GM18498 (cell line): ENCODE measurements at regions not wholly inside any gene's neighbourhood (a gene's known extent, or its start where the extent isn't known, plus 50 kb on each side); places are given as distances from the start of the nearest gene placed in this dataset.

Source experiments
- ATAC-seq: cut with Tn5 transposase; IDR thresholded peaks from one replicate; pipeline ENCODE4 v1.9.1; 2021; ENCODE audit warnings: mild to moderate bottlenecking, moderate library complexity; ENCODE audit not compliant: unreplicated experiment

GRCh38 chr4:143055997-143056396, 128.7 kb upstream of the USP38 start:
- no peak for ATAC-seq

GRCh38 chr4:143071351-143071750, 113.4 kb upstream of the USP38 start:
- ATAC-seq = no peak

GRCh38 chr4:143076723-143077122, 108.0 kb upstream of the USP38 start:
- ATAC-seq = no peak

- ATAC-seq = no peak
Observed at GRCh38 chr4:143082701-143083100, 102.0 kb upstream of the USP38 start.

GRCh38 chr4:143083756-143084472, 100.8 kb upstream of the USP38 start:
- no peak for ATAC-seq

- ATAC-seq = no peak
Observed at GRCh38 chr4:143084566-143084965, 100.2 kb upstream of the USP38 start.

- ATAC-seq = no peak
Observed at GRCh38 chr4:143085224-143085623, 99.5 kb upstream of the USP38 start.

GRCh38 chr4:143085659-143086058, 99.1 kb upstream of the USP38 start:
- ATAC-seq = no peak

- no peak for ATAC-seq
Observed at GRCh38 chr4:143089291-143089690, 95.4 kb upstream of the USP38 start.

- no peak for ATAC-seq
Observed at GRCh38 chr4:143089847-143090246, 94.9 kb upstream of the USP38 start.

- no peak for ATAC-seq
Observed at GRCh38 chr4:143091862-143092261, 92.9 kb upstream of the USP38 start.

GRCh38 chr4:143095447-143095846, 89.3 kb upstream of the USP38 start:
- ATAC-seq = no peak

GRCh38 chr4:143097751-143098150, 87.0 kb upstream of the USP38 start:
- no peak for ATAC-seq

GRCh38 chr4:143099693-143100092, 85.0 kb upstream of the USP38 start:
- ATAC-seq = no peak

GRCh38 chr4:143109376-143109775, 75.3 kb upstream of the USP38 start:
- no peak for ATAC-seq

- no peak for ATAC-seq
Observed at GRCh38 chr4:143118663-143119062, 66.1 kb upstream of the USP38 start.

GRCh38 chr4:143127621-143128020, 57.1 kb upstream of the USP38 start:
- no peak for ATAC-seq

GRCh38 chr4:143133977-143134376, 50.7 kb upstream of the USP38 start:
- ATAC-seq = no peak
